Amniotic epithelial cell (primary cell): ENCODE measurements at regions not wholly inside any gene's neighbourhood (a gene's known extent, or its start where the extent isn't known, plus 50 kb on each side); places are given as distances from the start of the nearest gene placed in this dataset.

ENCODE experiments used
- DNase-seq: peaks from one replicate; pipeline ENCODE4 v3.0.0-alpha.2; 2010; ENCODE audit warnings: low read depth

GRCh38 chr4:184310171-184310567 lies 92.5 kb upstream of the ENPP6 start:
- no peak for DNase-seq

- DNase-seq: no peak
These were observed 91.8 kb upstream of the ENPP6 start for GRCh38 chr4:184309241-184310170.

GRCh38 chr4:184306949-184307348 lies 89.3 kb upstream of the ENPP6 start:
- DNase-seq: peak; percentile 56

GRCh38 chr4:184306470-184306869 lies 88.8 kb upstream of the ENPP6 start:
- DNase-seq: no peak

GRCh38 chr4:184300816-184301215 lies 83.1 kb upstream of the ENPP6 start:
- no peak for DNase-seq

GRCh38 chr4:184298254-184298653 lies 80.6 kb upstream of the ENPP6 start:
- no peak for DNase-seq

GRCh38 chr4:184295206-184295605 lies 77.5 kb upstream of the ENPP6 start:
- DNase-seq: no peak

- no peak for DNase-seq
These were observed 77.0 kb upstream of the ENPP6 start for GRCh38 chr4:184294606-184295133.

- DNase-seq: no peak
These were observed 75.9 kb upstream of the ENPP6 start for GRCh38 chr4:184293552-184293951.

GRCh38 chr4:184292877-184293276 lies 75.2 kb upstream of the ENPP6 start:
- DNase-seq: no peak

- no peak for DNase-seq
These were observed 74.8 kb upstream of the ENPP6 start for GRCh38 chr4:184292465-184292867.

GRCh38 chr4:184289179-184289535 lies 71.5 kb upstream of the ENPP6 start:
- no peak for DNase-seq

- no peak for DNase-seq
These were observed 70.9 kb upstream of the ENPP6 start for GRCh38 chr4:184288451-184289178.

GRCh38 chr4:184287697-184288255 lies 70.1 kb upstream of the ENPP6 start:
- DNase-seq: peak; percentile 76

GRCh38 chr4:184286358-184286757 lies 68.7 kb upstream of the ENPP6 start:
- no peak for DNase-seq

GRCh38 chr4:184284742-184285141 lies 67.1 kb upstream of the ENPP6 start:
- DNase-seq: no peak

- no peak for DNase-seq
These were observed 66.6 kb upstream of the ENPP6 start for GRCh38 chr4:184284336-184284690.

- DNase-seq: no peak
These were observed 66.1 kb upstream of the ENPP6 start for GRCh38 chr4:184283659-184284335.

GRCh38 chr4:184282895-184283654 lies 65.4 kb upstream of the ENPP6 start:
- DNase-seq: no peak

GRCh38 chr4:184282251-184282713 lies 64.6 kb upstream of the ENPP6 start:
- no peak for DNase-seq
